H9 (cell line): ENCODE measurements at regions not wholly inside any gene's neighbourhood (a gene's known extent, or its start where the extent isn't known, plus 50 kb on each side); places are given as distances from the start of the nearest gene placed in this dataset.

Experiments
- DNase-seq: peaks from one replicate; pipeline ENCODE4 v3.0.0-alpha.2; 2017
- H2AFZ ChIP-seq: one replicate; pipeline ENCODE4 v1.6.1; 2013; ENCODE audit warnings: mild to moderate bottlenecking, low read length, control low read depth, moderate library complexity
- H2AK5ac ChIP-seq: 2 replicates; pipeline ENCODE4 v1.6.1; 2013; ENCODE audit warnings: low read length, control low read depth, mixed read lengths; ENCODE audit not compliant: insufficient read length
- H2BK120ac ChIP-seq: one replicate; pipeline ENCODE4 v1.6.1; 2013; ENCODE audit warnings: low read depth, mild to moderate bottlenecking, low read length, control low read depth, inconsistent platforms; ENCODE audit not compliant: poor library complexity, severe bottlenecking
- H2BK12ac ChIP-seq: 2 replicates; pipeline ENCODE4 v1.6.1; 2013; ENCODE audit warnings: low read length, control low read depth, mixed read lengths, low read depth; ENCODE audit not compliant: insufficient read length
- H2BK15ac ChIP-seq: 2 replicates; pipeline ENCODE4 v1.6.1; 2013; ENCODE audit warnings: low read depth, low read length, control low read depth
- H2BK20ac ChIP-seq: one replicate; pipeline ENCODE4 v1.6.1; 2013; ENCODE audit warnings: low read depth, mild to moderate bottlenecking, low read length, control low read depth, inconsistent platforms; ENCODE audit not compliant: poor library complexity, severe bottlenecking
- H2BK5ac ChIP-seq: 2 replicates; pipeline ENCODE4 v1.6.1; 2013; ENCODE audit warnings: low read length, control low read depth, mixed read lengths; ENCODE audit not compliant: insufficient read length
- H3K14ac ChIP-seq: 2 replicates; pipeline ENCODE4 v1.6.1; 2013; ENCODE audit warnings: low read length, control low read depth; ENCODE audit not compliant: insufficient read depth
- H3K18ac ChIP-seq: 2 replicates; pipeline ENCODE4 v1.6.1; 2013; ENCODE audit warnings: low read depth, mild to moderate bottlenecking, mixed read lengths, low read length, control low read depth; ENCODE audit not compliant: insufficient read length
- H3K23ac ChIP-seq: 2 replicates; pipeline ENCODE4 v1.6.1; 2013; ENCODE audit warnings: low read length, control low read depth, mixed read lengths, low read depth; ENCODE audit not compliant: insufficient read length
- H3K23me2 ChIP-seq: 2 replicates; pipeline ENCODE4 v1.6.1; 2013; ENCODE audit warnings: low read depth, mild to moderate bottlenecking, mixed read lengths, low read length, control low read depth; ENCODE audit not compliant: insufficient read length, poor library complexity, severe bottlenecking
- H3K27ac ChIP-seq: 2 replicates; pipeline ENCODE4 v1.5.1; 2013; ENCODE audit warnings: low read length, control low read depth, mixed read lengths, low read depth; ENCODE audit not compliant: insufficient read length
- H3K27me3 ChIP-seq: 2 replicates; pipeline ENCODE4 v1.6.1; 2013; ENCODE audit warnings: low read length, control low read depth, inconsistent platforms; ENCODE audit not compliant: insufficient read depth
- H3K4ac ChIP-seq: 2 replicates; pipeline ENCODE4 v1.6.1; 2013; ENCODE audit warnings: low read depth, mild to moderate bottlenecking, control low read depth, inconsistent platforms, low read length, moderate library complexity
- H3K4me1 ChIP-seq: 2 replicates; pipeline ENCODE4 v1.6.1; 2013; ENCODE audit warnings: low read length, control low read depth, inconsistent platforms; ENCODE audit not compliant: insufficient read depth
- H3K4me2 ChIP-seq: 2 replicates; pipeline ENCODE4 v1.6.1; 2013; ENCODE audit warnings: low read length, control low read depth, mixed read lengths; ENCODE audit not compliant: insufficient read length, insufficient read depth
- H3K56ac ChIP-seq: 2 replicates; pipeline ENCODE4 v1.6.1; 2013; ENCODE audit warnings: low read depth, mild to moderate bottlenecking, mixed read lengths, low read length, control low read depth; ENCODE audit not compliant: insufficient read length
- H3K79me1 ChIP-seq: 2 replicates; pipeline ENCODE4 v1.6.1; 2013; ENCODE audit warnings: low read depth, mild to moderate bottlenecking, moderate library complexity, low read length, control low read depth, inconsistent platforms; ENCODE audit not compliant: insufficient read depth, poor library complexity, severe bottlenecking
- H3K79me2 ChIP-seq: 2 replicates; pipeline ENCODE4 v1.6.1; 2013; ENCODE audit warnings: low read length, control low read depth, inconsistent platforms; ENCODE audit not compliant: insufficient read depth
- H3K9ac ChIP-seq: 2 replicates; pipeline ENCODE4 v1.6.1; 2013; ENCODE audit warnings: low read length, control low read depth, mixed read lengths; ENCODE audit not compliant: insufficient read length; ENCODE audit errors: extremely low read depth
- H3K9me3 ChIP-seq: one replicate; pipeline ENCODE4 v1.6.1; 2013; ENCODE audit warnings: low read depth, low read length, inconsistent platforms; ENCODE audit not compliant: control insufficient read depth
- H3T11ph ChIP-seq: one replicate; pipeline ENCODE4 v1.6.1; 2013; ENCODE audit warnings: mild to moderate bottlenecking, low read length, control low read depth, inconsistent platforms
- H4K20me1 ChIP-seq: one replicate; pipeline ENCODE4 v1.6.1; 2013; ENCODE audit not compliant: control insufficient read depth, insufficient read length, insufficient read depth
- H4K5ac ChIP-seq: 2 replicates; pipeline ENCODE4 v1.6.1; 2013; ENCODE audit warnings: low read depth, mild to moderate bottlenecking, mixed read lengths, low read length, control low read depth; ENCODE audit not compliant: insufficient read length
- H4K8ac ChIP-seq: replicated peaks from 2 replicates; pipeline ENCODE4 v1.6.1; 2013; ENCODE audit warnings: low read length, control low read depth, mixed read lengths, low read depth; ENCODE audit not compliant: insufficient read length
- H4K91ac ChIP-seq: 2 replicates; pipeline ENCODE4 v1.6.1; 2013; ENCODE audit warnings: low read depth, mild to moderate bottlenecking, moderate library complexity, mixed read lengths, low read length, control low read depth; ENCODE audit not compliant: insufficient read length
- H3K27ac Mint-ChIP-seq, 3 experiments: 2 replicates in 2 of 3; 3 replicates in 1 of 3; pipeline ENCODE4 v1.8.0; 2020 to 2021; ENCODE audit warnings: mixed read lengths in 3 of 3, mild to moderate bottlenecking in 1 of 3, moderate library complexity in 1 of 3
- H3K27me3 Mint-ChIP-seq: 2 replicates; pipeline ENCODE4 v1.8.0; 2021; ENCODE audit warnings: low read depth, mild to moderate bottlenecking, moderate library complexity, mixed read lengths
- H3K36me3 Mint-ChIP-seq, 3 experiments: 2 replicates in 2 of 3; 3 replicates in 1 of 3; pipeline ENCODE4 v1.8.0; 2020 to 2021; ENCODE audit warnings: low read depth in 3 of 3, mixed read lengths in 3 of 3; ENCODE audit not compliant: insufficient read depth in 1 of 3
- H3K4me1 Mint-ChIP-seq, 2 experiments: 2 replicates each; pipeline ENCODE4 v1.8.0; 2020; ENCODE audit warnings: mixed read lengths in 2 of 2
- H3K4me3 Mint-ChIP-seq, 2 experiments: 2 replicates in 1 of 2; 3 replicates in 1 of 2; pipeline ENCODE4 v1.8.0; 2020 to 2021; ENCODE audit warnings: mild to moderate bottlenecking in 2 of 2, mixed read lengths in 2 of 2, moderate library complexity in 1 of 2
- H3K9me3 Mint-ChIP-seq, 2 experiments: 2 replicates in 1 of 2; 3 replicates in 1 of 2; pipeline ENCODE4 v1.8.0; 2020; ENCODE audit warnings: mild to moderate bottlenecking in 2 of 2, mixed read lengths in 2 of 2, moderate library complexity in 1 of 2
- WGBS: extraction: QIAGEN DNeasy Blood & Tissue Kit; methylation state at CpG from one replicate; pipeline ENCODE4 v1.1.7; 2013; ENCODE audit warnings: missing lambda C conversion rate, low lambda C conversion rate, mixed read lengths; ENCODE audit not compliant: insufficient read length; ENCODE audit errors: extremely low coverage; 5-methylcytosine and 5-hydroxymethylcytosine counted together
- TF ChIP-seq, protein P1 (sequence below): fragments of 200-600 bp; sonication (generic); conservative IDR thresholded peaks from 3 replicates; pipeline ENCODE4 v1.8.0; 2021; ENCODE audit warnings: antibody characterized with exemption, mild to moderate bottlenecking

DNA sequence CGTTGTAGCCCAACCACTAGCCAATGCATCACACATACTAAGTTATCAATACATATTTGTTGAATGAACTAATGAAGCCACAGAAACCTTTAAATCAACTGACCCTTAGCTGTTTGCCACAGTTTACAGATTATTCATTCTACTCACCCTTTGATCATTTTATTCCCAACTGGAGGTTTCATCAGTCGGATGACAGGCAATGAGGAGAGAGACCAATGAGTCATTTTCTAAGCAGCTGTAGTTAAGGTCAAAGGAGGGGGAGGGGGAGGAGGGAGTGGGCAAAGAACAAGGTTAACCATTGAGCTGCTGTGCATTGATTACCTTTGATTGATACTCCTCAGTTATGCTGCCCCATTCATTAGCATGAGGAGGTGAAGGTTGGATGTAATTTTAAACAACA lies 469.5 kb downstream of the VRK1 start:
- TF ChIP-seq, protein P1, sequence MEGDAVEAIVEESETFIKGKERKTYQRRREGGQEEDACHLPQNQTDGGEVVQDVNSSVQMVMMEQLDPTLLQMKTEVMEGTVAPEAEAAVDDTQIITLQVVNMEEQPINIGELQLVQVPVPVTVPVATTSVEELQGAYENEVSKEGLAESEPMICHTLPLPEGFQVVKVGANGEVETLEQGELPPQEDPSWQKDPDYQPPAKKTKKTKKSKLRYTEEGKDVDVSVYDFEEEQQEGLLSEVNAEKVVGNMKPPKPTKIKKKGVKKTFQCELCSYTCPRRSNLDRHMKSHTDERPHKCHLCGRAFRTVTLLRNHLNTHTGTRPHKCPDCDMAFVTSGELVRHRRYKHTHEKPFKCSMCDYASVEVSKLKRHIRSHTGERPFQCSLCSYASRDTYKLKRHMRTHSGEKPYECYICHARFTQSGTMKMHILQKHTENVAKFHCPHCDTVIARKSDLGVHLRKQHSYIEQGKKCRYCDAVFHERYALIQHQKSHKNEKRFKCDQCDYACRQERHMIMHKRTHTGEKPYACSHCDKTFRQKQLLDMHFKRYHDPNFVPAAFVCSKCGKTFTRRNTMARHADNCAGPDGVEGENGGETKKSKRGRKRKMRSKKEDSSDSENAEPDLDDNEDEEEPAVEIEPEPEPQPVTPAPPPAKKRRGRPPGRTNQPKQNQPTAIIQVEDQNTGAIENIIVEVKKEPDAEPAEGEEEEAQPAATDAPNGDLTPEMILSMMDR = no peak
- no peaks in the 10 kb centered on the region for H3K27me3 ChIP-seq
- no peak overlapping the region for H3K9ac ChIP-seq
- no peak overlapping the region for H3T11ph ChIP-seq
- H4K8ac ChIP-seq = no peak overlapping the region
- no peaks in the 10 kb centered on the region for H3K27me3 Mint-ChIP-seq
- H4K20me1 ChIP-seq = no peaks in the 10 kb centered on the region
- no peak overlapping the region for H2BK5ac ChIP-seq
- H3K4me2 ChIP-seq = no peak overlapping the region
- H3K4me3 Mint-ChIP-seq = no peak overlapping the region
- no peak overlapping the region for H2BK120ac ChIP-seq
- WGBS = no CpG with 5 or more reads among the region's 2 CpGs
- no peaks in the 10 kb centered on the region; the same call in 1 of the 2 replicates for H3K4me1 ChIP-seq
- H3K27ac ChIP-seq = no peak overlapping the region
- H3K4me1 Mint-ChIP-seq = peaks cover 13 to 22% of the 10 kb centered on the region in 2 experiments
- H4K91ac ChIP-seq = no peak overlapping the region
- no peak overlapping the region for H2AK5ac ChIP-seq
- no peak overlapping the region for H3K4ac ChIP-seq
- no peak overlapping the region for H3K18ac ChIP-seq
- H3K36me3 Mint-ChIP-seq = no peaks in the 10 kb centered on the region
- no peak overlapping the region for H4K5ac ChIP-seq
- no peaks in the 10 kb centered on the region for H3K23me2 ChIP-seq
- H2BK12ac ChIP-seq = no peak overlapping the region
- no peaks in the 10 kb centered on the region for H3K9me3 ChIP-seq
- no peak for DNase-seq
- H2AFZ ChIP-seq = no peak overlapping the region
- peaks cover 3 to 4% of the 10 kb centered on the region in 2 experiments; a peak in 2 of 5 replicates for H3K9me3 Mint-ChIP-seq
- no peak overlapping the region for H3K56ac ChIP-seq
- no peaks in the 10 kb centered on the region for H3K79me2 ChIP-seq
- H3K23ac ChIP-seq = no peak overlapping the region
- H3K79me1 ChIP-seq = no peaks in the 10 kb centered on the region
- H3K14ac ChIP-seq = no peak overlapping the region
- H3K27ac Mint-ChIP-seq = no peak overlapping the region
- H2BK15ac ChIP-seq = no peak overlapping the region
- H2BK20ac ChIP-seq = no peak overlapping the region
